Hepatocyte (in vitro differentiated cells): ENCODE measurements at regions not wholly inside any gene's neighbourhood (a gene's known extent, or its start where the extent isn't known, plus 50 kb on each side); places are given as distances from the start of the nearest gene placed in this dataset.

ENCODE experiments used
- DNase-seq: peaks from one replicate; pipeline ENCODE4 v3.0.0-alpha.2; 2016; ENCODE audit warnings: low spot score
- H2AFZ ChIP-seq: fragments of 200-600 bp; sonication (generic); 2 replicates; pipeline ENCODE4 v1.6.0; 2016; ENCODE audit warnings: antibody characterized with exemption, mild to moderate bottlenecking
- H3K27ac ChIP-seq: fragments of 200-600 bp; sonication (generic); 2 replicates; pipeline ENCODE4 v1.5.1; 2016; ENCODE audit warnings: mild to moderate bottlenecking
- H3K27me3 ChIP-seq: fragments of 200-600 bp; sonication (generic); 2 replicates; pipeline ENCODE4 v1.6.1; 2016
- H3K36me3 ChIP-seq: fragments of 200-600 bp; sonication (generic); replicated peaks from 2 replicates; pipeline ENCODE4 v1.5.1; 2016; ENCODE audit warnings: low read depth; ENCODE audit not compliant: insufficient read depth
- H3K4me1 ChIP-seq: fragments of 200-600 bp; sonication (generic); 2 replicates; pipeline ENCODE4 v1.5.1; 2016; ENCODE audit warnings: mild to moderate bottlenecking, moderate library complexity; ENCODE audit not compliant: insufficient read depth
- H3K4me2 ChIP-seq: fragments of 200-600 bp; sonication (generic); 2 replicates; pipeline ENCODE4 v1.6.0; 2016
- H3K4me3 ChIP-seq: fragments of 200-600 bp; sonication (generic); 2 replicates; pipeline ENCODE4 v1.5.1; 2016; ENCODE audit warnings: mild to moderate bottlenecking
- H3K79me2 ChIP-seq: fragments of 200-600 bp; sonication (generic); 2 replicates; pipeline ENCODE4 v1.6.0; 2017; ENCODE audit warnings: mild to moderate bottlenecking
- H3K9me2 ChIP-seq: fragments of 200-600 bp; sonication (generic); replicated peaks from 2 replicates; pipeline ENCODE4 v1.6.0; 2017; ENCODE audit warnings: mild to moderate bottlenecking; ENCODE audit not compliant: insufficient read depth
- H3K9me3 ChIP-seq: fragments of 200-600 bp; sonication (generic); 2 replicates; pipeline ENCODE4 v1.5.1; 2016; ENCODE audit warnings: low read depth, mild to moderate bottlenecking
- H4K20me1 ChIP-seq: fragments of 200-600 bp; sonication (generic); 2 replicates; pipeline ENCODE4 v1.6.0; 2016; ENCODE audit warnings: mild to moderate bottlenecking; ENCODE audit not compliant: insufficient read depth, poor library complexity, severe bottlenecking
- CTCF ChIP-seq: fragments of 200-600 bp; sonication (generic); IDR thresholded peaks from 2 replicates; pipeline ENCODE4 v1.5.1; 2016; ENCODE audit warnings: antibody characterized with exemption, mild to moderate bottlenecking; ENCODE audit not compliant: poor library complexity
- EZH2 ChIP-seq: fragments of 200-600 bp; sonication (generic); IDR thresholded peaks from 2 replicates; pipeline ENCODE4 v1.6.1; 2016; ENCODE audit warnings: antibody characterized with exemption, mild to moderate bottlenecking, borderline replicate concordance
- EZH2phosphoT487 ChIP-seq: fragments of 200-600 bp; sonication (generic); IDR thresholded peaks from one replicate; pipeline ENCODE4 v1.6.1; 2018; ENCODE audit warnings: antibody characterized with exemption, mild to moderate bottlenecking, low read depth, moderate library complexity; ENCODE audit not compliant: unreplicated experiment, severe bottlenecking
- WGBS: methylation state at CpG from one replicate; pipeline ENCODE4 v1.1.6; 2016; ENCODE audit warnings: low lambda C conversion rate; ENCODE audit errors: missing lambda C conversion rate; 5-methylcytosine and 5-hydroxymethylcytosine counted together

DNA sequence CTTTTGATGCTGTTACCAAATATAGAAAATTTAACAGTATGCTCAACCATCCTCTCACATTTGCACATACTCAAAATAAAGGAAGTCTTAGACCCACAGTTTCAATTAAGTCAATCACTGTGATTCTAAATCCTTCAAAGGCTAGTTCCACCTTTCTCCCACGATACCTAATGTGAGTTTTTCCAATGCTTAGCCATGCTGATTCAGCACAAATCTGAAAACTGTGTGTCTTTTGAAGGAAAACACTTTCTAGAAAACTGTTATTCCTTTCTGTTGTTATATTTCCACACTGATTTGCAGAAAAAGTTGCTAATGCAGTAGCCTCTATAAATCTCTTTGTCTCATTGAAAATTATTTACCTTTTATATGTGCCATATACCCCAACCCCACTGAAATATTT lies 645.7 kb downstream of the PRR16 start:
- 27% methylated on average over 1 of the region's 1 CpG for WGBS
- no peak for TF ChIP-seq CTCF
- TF ChIP-seq EZH2phosphoT487, result no peak
- TF ChIP-seq EZH2, result no peak
- no peak overlapping the region for H2AFZ ChIP-seq
- no peaks in the 10 kb centered on the region for H3K27me3 ChIP-seq
- no peaks in the 10 kb centered on the region for H4K20me1 ChIP-seq
- DNase-seq, result no peak
- no peaks in the 10 kb centered on the region for H3K36me3 ChIP-seq
- no peaks in the 10 kb centered on the region for H3K9me2 ChIP-seq
- no peaks in the 10 kb centered on the region for H3K4me1 ChIP-seq
- no peak overlapping the region for H3K4me3 ChIP-seq
- no peaks in the 10 kb centered on the region for H3K9me3 ChIP-seq
- H3K79me2 ChIP-seq, result no peaks in the 10 kb centered on the region
- no peak overlapping the region for H3K4me2 ChIP-seq
- H3K27ac ChIP-seq, result no peak overlapping the region

DNA sequence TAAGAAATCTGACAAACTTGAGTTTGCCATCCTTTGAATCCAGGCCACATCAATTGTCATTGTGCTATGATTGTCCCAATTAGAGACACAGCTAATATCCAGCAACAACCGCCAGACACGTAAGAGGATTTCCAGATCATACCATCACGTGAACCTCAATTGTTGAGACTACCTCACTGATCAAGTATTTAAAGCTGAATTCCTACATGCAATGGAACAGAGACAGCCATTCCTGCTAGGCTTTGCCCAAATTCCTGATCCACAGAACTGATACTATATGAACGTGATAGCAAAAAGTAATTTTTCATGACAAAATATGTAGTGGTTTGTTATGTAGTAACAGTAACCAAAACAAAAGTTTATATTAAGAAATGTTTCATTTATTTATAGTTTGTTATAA lies 657.7 kb downstream of the PRR16 start:
- Histone ChIP-seq H3K27me3 (no peaks in the 10 kb centered on the region), H3K79me2 (no peaks in the 10 kb centered on the region), H3K4me1 (no peaks in the 10 kb centered on the region), H3K4me3 (no peak overlapping the region), H4K20me1 (no peaks in the 10 kb centered on the region), H3K4me2 (no peak overlapping the region), H3K36me3 (no peaks in the 10 kb centered on the region), H3K9me2 (no peaks in the 10 kb centered on the region), H3K27ac (no peak overlapping the region), H2AFZ (no peak overlapping the region), H3K9me3 (no peaks in the 10 kb centered on the region)
- TF ChIP-seq EZH2phosphoT487, result no peak
- WGBS, result 66% methylated on average over 4 of the region's 4 CpGs
- DNase-seq, result no peak

DNA sequence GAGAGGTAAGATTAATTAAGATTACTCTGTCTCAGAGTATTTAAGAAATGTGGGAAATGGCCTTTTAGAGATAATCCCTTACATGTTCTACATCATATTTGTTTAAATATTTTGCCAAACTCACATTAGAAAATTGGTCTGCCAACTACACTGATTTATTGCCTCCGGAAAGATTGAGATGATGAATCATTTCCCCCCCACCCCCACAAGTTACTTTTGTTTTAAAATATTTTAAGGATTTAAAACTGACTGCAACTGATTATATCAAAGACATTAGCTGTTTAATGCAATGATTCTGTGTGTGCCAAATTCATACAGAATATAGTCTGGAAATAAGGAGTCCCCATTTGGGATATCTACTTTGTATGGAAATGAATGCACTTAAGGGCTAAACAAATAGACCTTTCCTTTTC lies 674.4 kb downstream of the PRR16 start:
- no peaks in the 10 kb centered on the region for H3K9me3 ChIP-seq
- 86% methylated on average over 1 of the region's 1 CpG for WGBS

DNA sequence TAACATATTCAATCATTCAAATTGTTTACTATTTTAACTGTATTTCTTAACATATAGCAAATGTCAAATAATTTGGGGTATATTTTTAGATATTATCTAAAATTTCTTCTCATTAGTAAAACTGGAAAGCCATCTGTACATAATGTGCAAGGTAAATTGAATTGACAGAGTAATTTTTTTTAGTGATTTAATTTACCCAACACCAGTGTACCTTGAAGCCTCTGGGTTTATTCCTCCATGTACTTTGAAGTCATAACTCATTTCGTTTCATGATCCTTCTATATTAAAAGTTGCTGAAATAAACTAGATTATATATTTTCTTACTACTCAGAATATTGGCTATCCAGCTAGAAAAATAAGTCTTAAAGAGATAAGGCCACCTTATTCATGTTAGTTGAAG lies 674.9 kb downstream of the PRR16 start:
- H3K4me3 ChIP-seq, result no peak overlapping the region
- H3K36me3 ChIP-seq, result no peaks in the 10 kb centered on the region
- no peaks in the 10 kb centered on the region for H3K9me3 ChIP-seq
- WGBS, result 75% methylated on average over 1 of the region's 1 CpG
- H3K27me3 ChIP-seq, result no peaks in the 10 kb centered on the region
- H3K4me2 ChIP-seq, result no peak overlapping the region
- no peaks in the 10 kb centered on the region for H3K4me1 ChIP-seq
- H3K27ac ChIP-seq, result no peak overlapping the region
- H3K9me2 ChIP-seq, result no peaks in the 10 kb centered on the region
- no peaks in the 10 kb centered on the region for H4K20me1 ChIP-seq
- TF ChIP-seq EZH2phosphoT487 (no peak), EZH2 (no peak), CTCF (no peak)
- H2AFZ ChIP-seq, result no peak overlapping the region
- no peak for DNase-seq
- no peaks in the 10 kb centered on the region for H3K79me2 ChIP-seq

More for the DNA sequence above, 674.4 kb downstream of the PRR16 start:
- Histone ChIP-seq H3K4me2 (no peak overlapping the region), H3K27ac (no peak overlapping the region), H3K79me2 (no peaks in the 10 kb centered on the region), H3K27me3 (no peaks in the 10 kb centered on the region), H3K9me2 (no peaks in the 10 kb centered on the region), H3K36me3 (no peaks in the 10 kb centered on the region), H3K4me3 (no peak overlapping the region), H4K20me1 (no peaks in the 10 kb centered on the region), H2AFZ (no peak overlapping the region), H3K4me1 (no peaks in the 10 kb centered on the region)
- no peak for TF ChIP-seq EZH2phosphoT487
- no peak for TF ChIP-seq CTCF
- no peak for TF ChIP-seq EZH2
- DNase-seq, result no peak
